Activated naive CD8-positive, alpha-beta T cell treated with anti-CD3 and anti-CD28 coated beads, Interleukin-2, amount 50 U/mL, for 16 hours (primary cell): ENCODE measurements at regions not wholly inside any gene's neighbourhood (a gene's known extent, or its start where the extent isn't known, plus 50 kb on each side); places are given as distances from the start of the nearest gene placed in this dataset.

ENCODE experiments used
- DNase-seq: peaks from one replicate; pipeline ENCODE4 v3.0.0-alpha.2; 2020; ENCODE audit warnings: low read depth, low spot score

- DNase-seq = no peak
These were observed 186.2 kb downstream of the HS3ST3B1 start for GRCh38 chr17:14487068-14487467.

- no peak for DNase-seq
These were observed 181.8 kb downstream of the HS3ST3B1 start for GRCh38 chr17:14482715-14483114.

GRCh38 chr17:14481664-14482063 lies 180.8 kb downstream of the HS3ST3B1 start:
- no peak for DNase-seq

DNA sequence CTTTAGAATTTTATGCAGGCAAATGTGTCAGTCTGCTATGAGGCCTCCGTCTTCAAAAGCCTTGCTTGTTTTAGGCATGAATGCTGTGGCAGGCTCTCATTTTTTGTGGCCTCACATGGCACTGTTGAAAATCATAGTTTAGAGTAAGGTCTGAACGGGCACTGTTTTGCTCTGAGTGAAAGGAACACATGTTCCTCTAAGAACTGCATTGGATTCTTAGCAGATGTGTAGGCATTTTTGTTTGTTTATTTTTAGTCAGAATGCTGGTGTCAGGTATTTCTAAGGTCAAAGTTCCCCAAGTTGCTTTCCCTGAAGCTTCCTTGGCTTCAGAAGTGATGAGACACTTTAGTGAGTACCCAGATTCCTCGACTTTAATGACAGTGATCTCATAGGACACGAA lies 173.7 kb downstream of the HS3ST3B1 start:
- DNase-seq = no peak

DNA sequence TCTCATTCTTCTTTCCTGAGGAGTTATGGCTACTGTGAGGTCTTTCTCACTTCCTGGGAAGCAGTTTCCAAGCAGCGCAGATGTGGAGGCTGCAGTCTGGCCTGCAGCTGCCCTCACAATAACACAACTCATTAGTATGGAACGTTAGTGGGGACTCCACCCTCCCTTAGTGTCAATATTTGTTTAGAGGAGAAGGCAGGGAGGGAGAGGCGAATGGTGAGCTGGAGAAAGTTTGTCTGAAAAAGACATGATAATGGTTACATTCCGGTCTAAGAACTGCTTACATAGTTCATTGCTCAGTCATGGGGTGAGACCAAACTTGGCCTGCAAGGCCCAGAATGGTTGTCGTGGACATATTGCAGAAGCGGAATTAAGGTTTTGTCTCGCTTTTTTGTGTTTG lies 170.2 kb downstream of the HS3ST3B1 start:
- no peak for DNase-seq

GRCh38 chr17:14470417-14470816 lies 169.5 kb downstream of the HS3ST3B1 start:
- no peak for DNase-seq

- no peak for DNase-seq
These were observed 169.1 kb downstream of the HS3ST3B1 start for GRCh38 chr17:14469971-14470370.

DNA sequence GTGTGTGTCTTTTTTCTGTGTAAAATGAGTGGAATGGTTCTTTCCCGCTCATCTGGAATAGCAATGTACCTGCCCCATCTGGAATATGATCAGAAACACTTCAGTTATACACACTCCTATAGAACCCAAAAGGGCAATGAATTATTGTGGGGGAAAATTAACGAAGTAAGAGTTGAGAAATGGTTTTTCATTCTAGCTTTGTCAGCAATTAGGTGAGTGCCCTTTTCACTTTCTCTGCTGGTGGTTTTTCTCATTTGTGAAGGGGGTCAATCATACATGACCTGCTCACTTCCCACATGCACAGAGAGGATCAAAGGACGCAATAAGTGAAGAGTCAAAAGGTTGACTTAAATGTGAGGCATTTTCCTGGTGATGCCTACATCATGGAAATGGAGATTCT lies 168.0 kb downstream of the HS3ST3B1 start:
- no peak for DNase-seq

- no peak for DNase-seq
These were observed 160.3 kb downstream of the HS3ST3B1 start for GRCh38 chr17:14461227-14461548.

DNA sequence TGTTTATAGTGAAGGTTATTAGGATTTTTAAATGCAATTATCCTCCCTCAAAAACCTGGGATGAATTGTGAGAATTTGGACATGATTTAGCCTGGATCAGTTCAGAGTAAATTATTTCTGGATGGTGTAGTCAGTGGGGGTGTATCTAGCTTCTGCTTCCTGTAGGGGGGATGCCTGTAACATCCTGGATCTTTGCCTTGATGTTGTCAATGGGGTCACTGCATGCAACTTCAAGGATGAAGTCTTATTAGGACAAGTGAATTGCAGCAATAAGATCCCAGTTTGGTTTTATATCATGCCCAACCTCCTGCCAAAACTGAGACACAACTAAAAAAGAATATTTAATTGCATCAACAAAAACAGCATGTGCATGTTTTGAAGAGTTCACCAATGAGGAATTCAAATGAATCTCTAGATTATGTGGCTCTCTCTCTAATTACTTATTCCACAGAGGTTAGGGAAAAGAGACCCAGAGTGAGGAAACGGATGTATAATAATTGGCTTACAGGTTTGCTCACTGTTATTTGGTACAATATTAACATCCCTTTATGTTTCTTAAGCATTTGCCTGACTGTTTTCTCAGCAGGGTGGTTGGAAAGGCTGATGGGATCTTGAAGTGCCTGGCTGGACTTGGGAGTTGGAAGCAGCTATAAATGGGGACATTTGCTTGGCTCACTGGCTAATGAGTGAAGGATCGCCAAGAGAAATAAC lies 159.8 kb downstream of the HS3ST3B1 start:
- DNase-seq = no peak

DNA sequence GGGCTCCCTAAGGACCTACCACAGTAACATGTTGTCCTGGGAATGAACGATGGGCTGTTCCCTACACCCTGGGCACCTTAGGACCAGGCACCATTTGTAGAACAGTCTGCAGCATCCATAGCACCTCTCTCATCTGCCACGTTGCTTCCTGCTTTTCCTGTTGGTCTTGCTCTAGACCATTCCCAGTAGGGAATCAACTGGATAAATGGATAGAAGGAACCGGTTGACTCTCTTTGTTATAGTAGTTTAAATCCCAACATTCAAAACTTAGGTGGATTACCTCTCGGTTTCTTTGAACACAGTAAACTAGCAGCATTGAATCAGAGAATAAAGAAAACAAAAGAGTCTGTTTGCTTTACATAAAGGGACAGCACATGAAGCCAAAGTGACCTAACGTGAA lies 159.1 kb downstream of the HS3ST3B1 start:
- no peak for DNase-seq

- no peak for DNase-seq
These were observed 157.8 kb downstream of the HS3ST3B1 start for GRCh38 chr17:14458724-14459123.

DNA sequence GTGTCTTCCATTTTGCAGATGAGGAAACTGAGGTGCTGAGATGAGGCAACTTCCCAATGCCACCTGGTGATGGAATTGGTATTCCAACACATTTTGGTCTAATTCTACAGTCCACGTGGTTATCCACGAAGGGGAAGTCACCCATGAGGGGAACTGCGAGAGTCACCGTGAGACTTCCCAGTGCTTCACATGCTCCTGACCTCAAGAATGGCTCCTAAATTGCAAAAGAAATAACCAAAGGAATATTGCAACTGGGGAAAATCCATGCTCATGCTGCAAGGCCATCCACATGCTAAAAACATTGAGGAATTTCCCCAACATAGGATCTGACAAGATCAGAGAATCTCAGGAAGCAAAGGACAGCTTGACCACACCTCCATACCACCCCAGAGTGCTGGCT lies 153.9 kb downstream of the HS3ST3B1 start:
- no peak for DNase-seq

- no peak for DNase-seq
These were observed 152.0 kb downstream of the HS3ST3B1 start for GRCh38 chr17:14452856-14453255.

GRCh38 chr17:14451729-14452191 lies 150.9 kb downstream of the HS3ST3B1 start:
- DNase-seq = no peak

DNA sequence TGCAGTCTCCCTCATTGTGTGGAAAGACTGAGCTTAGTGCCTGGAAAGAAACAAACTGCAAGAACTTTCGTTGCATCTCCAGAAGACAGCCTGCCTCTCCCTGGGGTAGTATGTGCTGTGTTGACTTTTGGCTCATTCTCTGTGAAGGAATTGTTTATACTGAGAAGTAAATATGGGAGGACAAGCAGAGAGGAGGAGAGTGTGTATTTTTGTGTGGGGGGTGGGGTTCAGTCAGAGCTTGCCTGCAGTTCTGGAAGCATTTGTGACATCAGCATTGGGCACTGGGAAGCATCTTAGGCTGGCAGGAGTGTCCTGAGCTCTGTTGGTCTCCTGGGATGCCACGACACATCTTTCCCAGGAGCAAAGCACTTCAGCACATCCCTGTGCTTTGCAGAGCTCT lies 147.9 kb downstream of the HS3ST3B1 start:
- DNase-seq = no peak

DNA sequence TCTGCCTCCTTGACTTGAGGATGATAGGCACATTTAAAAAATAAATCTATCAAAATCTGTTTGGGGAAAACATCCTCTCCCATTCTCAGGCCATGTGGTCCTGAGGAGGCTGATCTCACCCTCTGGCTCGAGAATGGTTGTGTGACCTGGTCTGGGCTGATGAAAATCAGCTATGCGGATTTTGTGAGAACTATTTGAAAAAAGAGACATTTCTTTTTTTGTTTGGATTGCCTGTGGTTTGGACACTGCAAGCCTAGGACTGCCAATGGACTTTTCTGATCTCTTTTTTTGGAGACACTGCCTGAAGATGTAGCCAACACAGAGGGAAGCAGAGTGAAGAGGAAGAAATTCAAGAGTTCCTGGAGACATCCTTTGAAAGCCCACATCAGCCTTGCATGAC lies 145.9 kb downstream of the HS3ST3B1 start:
- DNase-seq = no peak

DNA sequence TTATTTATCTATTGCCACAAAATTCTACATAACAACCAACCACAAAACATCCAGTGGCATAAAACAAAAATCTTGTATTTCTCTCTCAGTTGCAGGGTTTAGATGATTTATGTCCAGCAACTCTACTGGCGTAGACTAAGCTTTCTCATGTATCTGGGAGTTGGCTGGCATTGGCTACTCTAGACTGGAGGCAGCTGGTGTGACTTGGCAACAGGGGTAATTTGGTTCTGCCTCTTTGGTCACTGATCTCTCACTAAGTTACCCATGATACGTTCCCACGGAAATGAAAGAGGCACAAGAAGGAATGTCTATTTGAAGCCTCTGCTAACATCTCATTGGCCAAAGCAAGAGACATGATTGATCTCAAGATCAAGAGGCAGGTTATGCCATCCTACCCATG lies 144.0 kb downstream of the HS3ST3B1 start:
- no peak for DNase-seq

DNA sequence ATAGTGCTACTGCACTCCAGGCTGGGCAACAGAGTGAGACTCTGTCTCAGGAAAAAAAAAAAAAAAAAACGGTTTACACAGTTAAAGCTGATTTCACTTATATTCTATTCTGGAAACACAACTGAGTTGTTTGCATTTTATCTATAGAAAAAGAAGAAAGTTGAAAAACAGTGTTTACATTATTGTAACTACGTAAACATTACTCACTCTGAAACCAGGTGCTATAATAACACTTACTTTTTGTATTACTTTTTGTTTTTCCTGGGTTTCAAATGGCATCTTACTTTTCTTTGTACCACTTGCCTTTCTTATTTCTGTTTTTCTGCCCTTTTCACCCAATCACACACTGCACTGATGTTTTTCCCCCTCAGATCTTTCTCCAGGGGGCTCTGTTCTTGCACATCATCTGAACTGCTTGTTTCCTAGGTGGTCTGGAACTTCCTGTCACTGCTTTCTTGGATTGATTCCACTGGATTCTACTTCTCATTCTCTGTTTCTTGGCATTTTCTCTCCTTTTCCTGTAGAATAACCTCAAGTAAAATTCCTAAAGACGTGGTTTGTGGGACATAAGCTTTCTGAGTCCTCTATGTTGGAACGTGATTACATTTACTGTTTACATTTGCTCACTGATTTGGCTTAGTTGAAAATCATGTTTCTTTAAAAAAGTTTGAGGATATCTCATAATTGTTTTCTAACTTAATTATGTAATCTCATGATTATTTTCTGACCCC lies 142.1 kb downstream of the HS3ST3B1 start:
- DNase-seq = no peak

DNA sequence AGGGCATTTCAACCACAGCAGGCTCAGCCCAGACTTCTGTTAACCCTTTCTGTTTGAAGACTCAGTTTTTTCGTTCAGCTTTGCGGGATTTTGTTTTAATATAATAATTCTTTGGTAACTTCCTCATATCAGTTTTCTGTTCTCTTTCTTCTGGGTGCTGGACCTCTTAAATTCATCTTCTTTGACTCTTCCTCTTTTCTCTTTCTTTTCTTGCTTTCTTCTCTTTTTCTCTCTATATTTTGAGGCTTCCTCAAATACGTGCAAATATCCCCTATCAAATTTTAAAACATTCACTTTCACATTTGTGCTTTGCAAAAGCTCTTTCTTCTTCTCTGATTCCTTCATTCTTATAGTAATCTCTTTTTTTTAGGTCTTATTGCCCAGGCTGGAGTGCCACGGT lies 136.3 kb downstream of the HS3ST3B1 start:
- DNase-seq = no peak

- no peak for DNase-seq
These were observed 135.4 kb downstream of the HS3ST3B1 start for GRCh38 chr17:14436266-14436665.

DNA sequence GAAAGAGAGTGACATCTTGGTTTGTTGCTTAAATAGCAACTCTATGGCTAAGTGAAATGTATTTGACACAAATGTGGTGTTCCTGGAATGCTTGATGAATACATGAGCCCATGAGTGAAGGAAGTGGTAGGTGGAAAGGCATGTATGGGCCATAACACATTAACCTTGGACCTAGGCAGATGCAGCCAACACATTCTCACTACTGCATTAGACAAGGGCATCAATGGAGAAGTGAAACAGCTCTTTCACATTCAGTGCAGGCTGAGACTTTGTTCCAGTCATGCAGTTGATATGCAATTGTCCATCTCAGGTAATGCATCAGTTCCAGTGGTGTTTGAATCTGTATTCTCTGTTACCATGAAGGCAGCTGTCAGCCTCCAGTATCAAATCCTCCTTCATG lies 133.6 kb downstream of the HS3ST3B1 start:
- DNase-seq = no peak

GRCh38 chr17:14432079-14432478 lies 131.2 kb downstream of the HS3ST3B1 start:
- no peak for DNase-seq
